ENCODE measurements at regions not wholly inside any gene's neighbourhood (a gene's known extent, or its start where the extent isn't known, plus 50 kb on each side); places are given as distances from the start of the nearest gene placed in this dataset.
"Not testable (repeated sequence)": the region's sequence is repeated elsewhere in the genome, so short reads cannot be mapped to it uniquely, and the experiment has no call there.

- DNase-seq (ENCODE audit: low read depth in 2 of 3, low spot score in 2 of 3), result no peak
Measured at GRCh38 chr14:56351861-56352260, 227.7 kb upstream of the TMEM260 start.

GRCh38 chr14:56352999-56353398 lies 226.6 kb upstream of the TMEM260 start:
- no peak for DNase-seq (ENCODE audit: low read depth in 2 of 3, low spot score in 2 of 3)

GRCh38 chr14:56357428-56357827 lies 222.2 kb upstream of the TMEM260 start:
- DNase-seq (ENCODE audit: low read depth in 2 of 3, low spot score in 2 of 3), result no peak

GRCh38 chr14:56358275-56358674 lies 221.3 kb upstream of the TMEM260 start:
- no peak for DNase-seq (ENCODE audit: low read depth in 2 of 3, low spot score in 2 of 3)

- DNase-seq (ENCODE audit: low read depth in 2 of 3, low spot score in 2 of 3), result no peak
Measured at GRCh38 chr14:56358851-56359614, 220.6 kb upstream of the TMEM260 start.

- DNase-seq (ENCODE audit: low read depth in 2 of 3, low spot score in 2 of 3), result not testable (repeated sequence)
Measured at GRCh38 chr14:56365663-56366062, 213.9 kb upstream of the TMEM260 start.

- DNase-seq (ENCODE audit: low read depth in 2 of 3, low spot score in 2 of 3), result no peak
Measured at GRCh38 chr14:56367416-56367815, 212.2 kb upstream of the TMEM260 start.

- DNase-seq (ENCODE audit: low read depth in 2 of 3, low spot score in 2 of 3), result no peak
Measured at GRCh38 chr14:56371737-56372136, 207.9 kb upstream of the TMEM260 start.

- DNase-seq (ENCODE audit: low read depth in 2 of 3, low spot score in 2 of 3), result no peak
Measured at GRCh38 chr14:56374421-56374820, 205.2 kb upstream of the TMEM260 start.

- no peak for DNase-seq (ENCODE audit: low read depth in 2 of 3, low spot score in 2 of 3)
Measured at GRCh38 chr14:56378046-56378445, 201.6 kb upstream of the TMEM260 start.

- DNase-seq (ENCODE audit: low read depth in 2 of 3, low spot score in 2 of 3), result no peak
Measured at GRCh38 chr14:56378475-56378877, 201.1 kb upstream of the TMEM260 start.

- no peak for DNase-seq (ENCODE audit: low read depth in 2 of 3, low spot score in 2 of 3)
Measured at GRCh38 chr14:56379956-56380355, 199.6 kb upstream of the TMEM260 start.

- no peak for DNase-seq (ENCODE audit: low read depth in 2 of 3, low spot score in 2 of 3)
Measured at GRCh38 chr14:56386024-56386423, 193.6 kb upstream of the TMEM260 start.

GRCh38 chr14:56390859-56391258 lies 188.7 kb upstream of the TMEM260 start:
- DNase-seq (ENCODE audit: low read depth in 2 of 3, low spot score in 2 of 3), result no peak

GRCh38 chr14:56394826-56395530 lies 184.6 kb upstream of the TMEM260 start:
- no peak for DNase-seq (ENCODE audit: low read depth in 2 of 3, low spot score in 2 of 3)

GRCh38 chr14:56400109-56400825 lies 179.3 kb upstream of the TMEM260 start:
- no peak for DNase-seq (ENCODE audit: low read depth in 2 of 3, low spot score in 2 of 3)

GRCh38 chr14:56412468-56413434 lies 166.8 kb upstream of the TMEM260 start:
- no peak for DNase-seq (ENCODE audit: low read depth in 2 of 3, low spot score in 2 of 3)

GRCh38 chr14:56413721-56414120 lies 165.9 kb upstream of the TMEM260 start:
- no peak for DNase-seq (ENCODE audit: low read depth in 2 of 3, low spot score in 2 of 3)

GRCh38 chr14:56414236-56414635 lies 165.4 kb upstream of the TMEM260 start:
- DNase-seq (ENCODE audit: low read depth in 2 of 3, low spot score in 2 of 3), result no peak

- DNase-seq (ENCODE audit: low read depth in 2 of 3, low spot score in 2 of 3), result no peak
Measured at GRCh38 chr14:56416213-56416612, 163.4 kb upstream of the TMEM260 start.

GRCh38 chr14:56417173-56417572 lies 162.4 kb upstream of the TMEM260 start:
- DNase-seq (ENCODE audit: low read depth in 2 of 3, low spot score in 2 of 3), result no peak

Data from activated CD8-positive, alpha-beta memory T cell treated with anti-CD3 and anti-CD28 coated beads for 48 hours (primary cell).